Activated CD4-positive, alpha-beta T cell treated with anti-CD3 and anti-CD28 coated beads, Interleukin-2, amount 50 U/mL, for 24 hours (primary cell): ENCODE measurements at regions not wholly inside any gene's neighbourhood (a gene's known extent, or its start where the extent isn't known, plus 50 kb on each side); places are given as distances from the start of the nearest gene placed in this dataset.

ENCODE experiments used
- DNase-seq, 2 donors: peaks; one replicate each; pipeline ENCODE4 v3.0.0-alpha.2; 2020; ENCODE audit warnings: low read depth in 1 of 2, low spot score in 1 of 2

GRCh38 chr2:147712051-147712450, 132.8 kb upstream of the ACVR2A start:
- DNase-seq, result no peak

- DNase-seq, result no peak
These were observed 133.8 kb upstream of the ACVR2A start for GRCh38 chr2:147711031-147711430.

DNA sequence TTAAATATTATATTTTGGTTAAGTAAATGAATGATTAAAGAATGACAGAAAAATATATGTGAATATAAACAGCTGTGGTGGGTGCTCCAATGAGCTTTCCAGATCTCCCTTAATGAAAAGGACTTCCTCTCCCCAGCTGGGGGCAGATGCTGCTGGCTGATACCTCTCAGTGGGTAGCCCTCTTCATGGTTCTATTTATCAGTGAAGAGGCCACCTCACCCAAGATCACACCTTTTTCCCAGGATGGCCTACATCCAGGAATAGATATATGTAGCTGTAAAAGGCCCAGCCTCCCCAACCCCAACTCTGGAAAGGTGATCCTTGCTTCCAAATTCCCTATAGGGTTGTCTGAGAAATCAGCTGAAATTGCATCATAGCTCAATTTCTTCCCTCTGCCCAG, 135.2 kb upstream of the ACVR2A start:
- DNase-seq, result no peak

GRCh38 chr2:147703171-147703570, 141.7 kb upstream of the ACVR2A start:
- DNase-seq, result no peak

DNA sequence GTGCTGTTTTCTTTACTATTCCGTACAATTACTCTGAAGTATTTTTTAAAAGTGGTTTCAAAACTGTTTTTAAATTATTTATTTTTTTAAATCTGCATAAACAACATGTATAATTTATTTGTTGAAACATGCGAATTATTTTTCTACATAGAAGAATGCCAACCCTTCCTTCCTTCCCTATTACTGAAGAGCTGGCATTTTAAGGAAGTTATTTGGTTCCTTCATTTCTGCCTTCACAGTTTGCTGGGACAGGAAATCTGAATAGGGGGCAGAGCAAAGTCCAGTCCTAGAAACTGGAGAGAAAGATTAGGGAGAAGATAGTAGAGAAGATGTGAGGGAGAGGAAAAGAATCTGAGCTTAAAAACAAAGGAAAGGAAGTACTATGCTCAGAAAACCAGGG, 146.7 kb upstream of the ACVR2A start:
- no peak for DNase-seq

DNA sequence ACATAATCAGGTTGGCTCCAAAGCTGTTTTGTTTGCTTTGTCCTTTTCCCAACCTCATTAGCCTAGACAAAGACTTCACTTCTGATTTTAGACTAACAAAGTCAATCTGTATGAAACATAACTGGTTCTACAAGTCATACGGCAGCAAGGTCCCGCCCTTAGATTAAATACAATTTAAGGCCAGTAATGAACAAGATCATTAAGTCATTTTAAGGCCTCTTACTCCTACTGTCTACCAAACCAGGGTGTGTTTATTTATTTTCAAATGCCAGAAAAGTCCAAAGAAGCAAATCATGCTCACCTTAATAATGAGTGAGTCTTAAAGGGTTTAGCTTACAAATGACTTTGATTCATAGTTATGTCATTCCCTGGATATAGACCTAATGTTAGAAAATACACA, 148.4 kb upstream of the ACVR2A start:
- no peak for DNase-seq

DNA sequence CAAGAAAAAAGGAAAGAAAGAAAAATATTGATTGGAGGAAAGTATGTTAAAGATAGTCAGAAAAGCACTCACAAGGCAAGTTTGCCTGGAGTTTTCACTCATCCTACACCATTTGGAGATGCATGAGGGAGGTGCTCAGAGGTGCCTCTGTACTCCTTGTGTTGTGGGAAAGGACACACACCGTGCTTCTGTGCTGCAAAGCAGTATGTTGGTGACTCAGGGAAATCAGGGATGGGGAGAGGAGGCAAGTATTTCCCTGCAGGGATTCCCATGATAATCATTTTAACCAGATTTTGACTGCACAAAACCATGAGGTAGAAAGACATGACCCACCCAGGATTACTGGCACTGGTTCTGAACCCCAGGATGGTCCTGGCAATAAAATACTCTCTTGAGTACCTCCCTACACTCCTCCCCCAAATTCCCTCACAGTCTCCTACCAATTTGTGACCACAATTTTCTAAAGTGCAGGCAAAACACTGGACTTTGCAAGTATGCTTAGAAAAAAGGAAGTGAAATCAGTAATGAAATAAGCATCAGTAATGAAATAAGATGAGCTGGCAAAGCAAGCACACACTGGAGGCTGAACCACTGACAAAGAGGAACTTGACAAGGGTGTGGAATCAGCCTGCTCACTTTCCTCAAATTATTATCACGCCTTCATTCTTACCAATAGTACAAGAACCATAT, 155.5 kb upstream of the ACVR2A start:
- no peak for DNase-seq

GRCh38 chr2:147688242-147688641, 156.6 kb upstream of the ACVR2A start:
- DNase-seq, result no peak

DNA sequence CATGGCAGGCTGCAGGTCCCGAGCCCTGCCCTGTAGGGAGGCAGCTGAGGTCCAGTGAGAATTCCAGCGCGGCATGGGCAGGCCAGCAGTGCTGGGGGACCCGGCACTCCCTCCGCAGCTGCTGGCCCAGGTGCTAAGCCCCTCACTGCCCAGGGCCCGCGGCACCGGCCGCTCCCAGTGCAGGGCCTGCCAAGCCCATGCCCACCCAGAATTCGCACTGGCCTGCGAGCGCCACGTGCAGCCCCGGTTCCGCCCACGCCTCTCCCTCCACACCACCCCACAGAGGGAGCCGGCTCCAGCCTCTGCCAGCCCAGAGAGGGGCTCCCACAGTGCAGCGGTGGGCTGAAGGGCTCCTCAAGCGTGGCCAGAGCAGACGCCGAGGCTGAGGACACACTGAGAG, 158.5 kb upstream of the ACVR2A start:
- DNase-seq, result no peak

DNA sequence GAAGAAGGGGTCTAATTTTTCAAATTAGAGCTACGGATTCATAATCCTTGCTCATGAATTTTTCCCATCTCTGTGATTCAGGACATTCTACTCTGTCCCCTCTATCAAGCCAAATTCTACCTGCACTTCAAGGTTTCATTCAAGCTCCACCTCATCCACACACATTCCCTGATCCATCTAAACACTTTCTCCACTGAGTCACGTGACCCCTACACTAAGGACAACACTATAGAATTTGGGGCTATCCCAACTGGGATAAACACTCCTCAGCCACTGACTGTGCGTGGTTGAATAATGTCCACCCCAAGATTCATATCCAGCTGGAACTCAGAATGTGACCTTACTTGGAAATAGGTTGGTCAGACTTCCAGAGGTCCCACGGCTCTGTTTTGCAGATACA, 159.9 kb upstream of the ACVR2A start:
- no peak for DNase-seq

- DNase-seq, result no peak
These were observed 161.4 kb upstream of the ACVR2A start for GRCh38 chr2:147683380-147683779.

DNA sequence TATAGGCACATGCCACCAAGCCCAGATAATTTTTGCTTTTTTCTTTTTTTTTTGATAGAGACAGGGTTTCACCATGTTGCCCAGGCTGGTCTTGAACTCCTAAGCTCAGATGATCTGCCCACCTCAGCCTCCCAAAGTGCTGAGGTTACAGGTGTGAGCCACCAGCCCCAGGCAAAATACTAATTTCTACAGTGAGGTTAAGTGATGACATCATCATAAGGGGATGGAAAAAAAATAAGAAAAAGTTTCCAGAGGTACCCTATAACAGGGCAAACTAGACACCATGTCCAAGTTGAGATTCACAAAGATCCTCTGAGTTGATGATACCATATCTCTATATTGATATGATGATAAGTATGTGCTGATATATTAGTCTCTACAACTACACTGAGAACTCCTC, 163.7 kb upstream of the ACVR2A start:
- DNase-seq, result no peak

DNA sequence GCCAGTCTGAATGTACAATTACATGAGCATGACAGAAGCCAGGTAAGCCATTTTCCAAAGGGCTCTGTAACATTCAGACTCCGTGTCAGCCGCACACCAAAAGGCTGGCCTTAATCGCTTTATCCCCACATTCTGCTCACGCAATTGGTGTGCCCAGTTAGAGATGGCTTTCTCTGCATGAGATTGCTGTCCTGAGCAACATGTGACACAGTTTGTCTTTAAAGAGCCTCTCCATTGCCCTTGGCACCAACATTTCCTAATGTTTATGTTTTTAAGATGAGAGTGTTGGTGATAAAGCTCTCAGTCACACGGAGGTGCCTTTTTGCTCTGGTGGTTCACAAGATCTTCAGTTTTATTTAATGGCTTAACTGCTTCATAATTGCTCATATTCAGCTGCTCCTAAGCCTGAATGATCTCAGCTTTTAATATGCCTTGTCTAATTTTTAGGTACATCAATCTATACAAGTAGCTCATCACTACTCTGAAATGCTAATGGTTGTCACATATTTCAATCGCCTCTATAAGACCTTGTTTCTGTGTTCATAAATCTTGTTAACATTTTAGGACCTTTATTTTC, 164.8 kb upstream of the ACVR2A start:
- DNase-seq, result no peak

DNA sequence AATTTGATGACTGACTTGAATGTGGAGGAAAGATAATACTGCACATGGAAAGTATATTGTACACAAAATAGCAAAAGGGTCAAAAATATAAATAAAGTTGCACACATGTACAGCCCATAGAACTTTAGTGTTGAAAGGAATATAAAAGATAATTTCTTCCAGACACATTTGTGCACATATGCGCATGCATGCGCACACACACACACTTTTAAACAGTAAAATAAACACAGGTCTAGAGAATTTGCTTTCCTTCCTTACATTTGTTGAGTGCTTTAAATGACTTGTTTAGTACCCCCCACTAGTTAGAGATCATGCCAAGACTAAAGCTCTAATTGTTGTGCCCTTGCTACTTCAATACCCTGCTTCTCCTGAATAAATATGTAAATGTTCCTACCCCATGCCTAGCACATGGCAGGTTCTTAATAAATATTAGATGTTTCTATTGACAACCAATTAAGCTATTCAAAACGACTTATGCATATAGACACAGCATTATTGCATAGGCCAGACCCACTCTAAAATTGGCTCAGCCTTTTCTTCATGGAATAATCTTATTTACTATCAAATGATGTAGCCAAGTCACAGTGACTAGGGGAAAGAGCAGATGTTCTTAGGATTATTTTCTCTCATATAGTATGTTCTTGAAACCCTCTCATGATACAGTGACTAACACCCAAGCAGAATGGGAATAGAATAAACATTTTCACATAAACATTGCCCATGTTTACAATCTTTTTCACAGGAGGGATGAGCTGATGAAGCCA, 165.5 kb upstream of the ACVR2A start:
- DNase-seq, result no peak

DNA sequence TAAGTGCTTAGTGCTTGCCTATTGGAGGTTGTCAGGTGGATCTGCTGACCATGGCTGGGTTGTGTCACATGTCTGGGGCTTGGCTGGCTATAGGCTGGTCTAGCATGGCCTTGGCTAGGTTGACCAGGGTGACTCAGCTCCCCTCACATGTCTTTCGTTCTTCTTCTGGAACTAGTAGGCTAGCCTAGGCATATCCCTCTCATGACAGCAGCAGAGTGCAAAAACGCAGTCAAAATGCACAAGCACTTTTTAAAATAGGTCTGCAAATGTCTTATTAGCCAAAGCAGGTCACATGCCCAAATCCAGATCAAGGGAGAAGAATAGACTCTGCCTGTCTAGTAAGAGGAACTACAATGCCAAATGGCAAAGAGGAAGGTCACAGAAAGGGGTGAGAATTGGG, 179.7 kb upstream of the ACVR2A start:
- DNase-seq, result no peak

GRCh38 chr2:147663962-147664361, 180.9 kb upstream of the ACVR2A start:
- no peak for DNase-seq

DNA sequence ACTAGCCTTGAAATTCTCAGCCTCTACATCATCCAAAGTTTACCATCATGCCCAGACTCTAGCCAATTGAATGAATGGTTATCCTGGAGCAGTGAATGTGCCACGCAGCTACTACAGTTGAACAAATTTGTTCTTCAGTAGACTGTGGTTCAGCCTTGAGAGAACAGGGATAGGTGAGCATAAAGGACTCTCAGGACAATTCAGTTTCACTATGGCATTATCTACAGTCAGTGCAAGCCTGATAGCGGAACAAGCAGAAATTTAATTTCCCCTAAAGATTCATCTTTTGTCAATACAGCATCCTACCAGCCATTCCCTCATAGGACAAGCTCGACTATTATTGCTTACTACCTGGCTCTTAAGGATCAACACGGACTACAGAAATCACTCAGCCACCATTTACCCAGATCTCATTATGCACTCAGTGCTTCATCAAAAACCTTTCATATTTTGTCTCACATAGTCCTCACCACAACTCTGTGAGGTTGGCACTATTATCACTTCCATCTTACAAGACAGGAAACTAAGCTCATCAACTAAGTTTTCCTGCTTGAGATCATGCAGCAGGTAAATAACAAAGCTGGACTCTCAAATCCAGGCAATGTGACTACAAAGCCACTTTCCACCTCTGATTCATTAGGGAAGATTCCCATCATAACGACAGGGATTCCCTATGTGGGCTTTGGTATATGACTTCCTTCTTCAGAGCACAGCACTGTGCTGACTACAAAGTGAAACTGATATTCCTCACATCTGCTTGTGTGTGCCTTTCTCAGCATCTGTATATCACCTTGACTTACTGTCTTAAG, 181.5 kb upstream of the ACVR2A start:
- no peak for DNase-seq

- DNase-seq, result no peak
These were observed 182.6 kb upstream of the ACVR2A start for GRCh38 chr2:147662221-147662620.

DNA sequence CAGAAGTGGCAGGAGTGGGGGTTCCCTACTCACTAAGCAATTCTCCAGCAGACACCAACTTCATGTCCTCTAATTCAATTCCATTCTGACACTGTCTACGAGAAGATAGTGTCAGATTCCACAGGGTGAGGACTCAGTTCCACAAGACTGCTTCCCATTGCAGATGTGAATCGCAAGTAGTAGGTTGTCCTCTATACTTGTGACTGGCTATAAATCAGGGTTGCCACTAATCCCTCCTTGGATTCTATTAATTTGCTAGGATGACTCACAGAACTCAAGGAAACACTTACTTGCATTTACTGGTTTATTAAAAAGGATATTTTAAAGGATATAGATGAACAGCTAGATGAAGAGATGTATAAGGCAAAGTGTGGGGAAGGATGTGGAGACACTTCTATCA, 184.1 kb upstream of the ACVR2A start:
- no peak for DNase-seq

- no peak for DNase-seq
These were observed 185.8 kb upstream of the ACVR2A start for GRCh38 chr2:147659051-147659450.

- no peak for DNase-seq
These were observed 187.5 kb upstream of the ACVR2A start for GRCh38 chr2:147657086-147658000.
